Testis (tissue), 2 donors: ENCODE measurements at regions not wholly inside any gene's neighbourhood (a gene's known extent, or its start where the extent isn't known, plus 50 kb on each side); places are given as distances from the start of the nearest gene placed in this dataset.

Experiments
- CTCF ChIP-seq, 3 experiments: fragments of 450-650 bp in 2 of 3; fragments of 200-600 bp in 1 of 3; sonication (generic) in 1 of 3; IDR thresholded peaks; one replicate each; pipeline ENCODE4 v1.5.1; 2016 to 2019; ENCODE audit warnings: antibody characterized with exemption in 3 of 3, mild to moderate bottlenecking in 2 of 3, moderate library complexity in 1 of 3
- POLR2A ChIP-seq: fragments of 450-650 bp; IDR thresholded peaks from one replicate; pipeline ENCODE4 v1.6.1; 2017; ENCODE audit warnings: antibody characterized with exemption, mild to moderate bottlenecking, moderate library complexity

GRCh38 chr7:13037216-13037615, 349.8 kb downstream of the ARL4A start:
- TF ChIP-seq CTCF (IDR thresholded peaks at IDR 0.05): no peak
- no peak for TF ChIP-seq POLR2A
